H9 (cell line): ENCODE measurements at regions not wholly inside any gene's neighbourhood (a gene's known extent, or its start where the extent isn't known, plus 50 kb on each side); places are given as distances from the start of the nearest gene placed in this dataset.

ENCODE experiments used
- DNase-seq: peaks from one replicate; pipeline ENCODE4 v3.0.0-alpha.2; 2017
- H2AFZ ChIP-seq: one replicate; pipeline ENCODE4 v1.6.1; 2013; ENCODE audit warnings: mild to moderate bottlenecking, low read length, control low read depth, moderate library complexity
- H2AK5ac ChIP-seq: 2 replicates; pipeline ENCODE4 v1.6.1; 2013; ENCODE audit warnings: low read length, control low read depth, mixed read lengths; ENCODE audit not compliant: insufficient read length
- H2BK120ac ChIP-seq: one replicate; pipeline ENCODE4 v1.6.1; 2013; ENCODE audit warnings: low read depth, mild to moderate bottlenecking, low read length, control low read depth, inconsistent platforms; ENCODE audit not compliant: poor library complexity, severe bottlenecking
- H2BK12ac ChIP-seq: 2 replicates; pipeline ENCODE4 v1.6.1; 2013; ENCODE audit warnings: low read length, control low read depth, mixed read lengths, low read depth; ENCODE audit not compliant: insufficient read length
- H2BK15ac ChIP-seq: 2 replicates; pipeline ENCODE4 v1.6.1; 2013; ENCODE audit warnings: low read depth, low read length, control low read depth
- H2BK20ac ChIP-seq: one replicate; pipeline ENCODE4 v1.6.1; 2013; ENCODE audit warnings: low read depth, mild to moderate bottlenecking, low read length, control low read depth, inconsistent platforms; ENCODE audit not compliant: poor library complexity, severe bottlenecking
- H2BK5ac ChIP-seq: 2 replicates; pipeline ENCODE4 v1.6.1; 2013; ENCODE audit warnings: low read length, control low read depth, mixed read lengths; ENCODE audit not compliant: insufficient read length
- H3K14ac ChIP-seq: 2 replicates; pipeline ENCODE4 v1.6.1; 2013; ENCODE audit warnings: low read length, control low read depth; ENCODE audit not compliant: insufficient read depth
- H3K18ac ChIP-seq: 2 replicates; pipeline ENCODE4 v1.6.1; 2013; ENCODE audit warnings: low read depth, mild to moderate bottlenecking, mixed read lengths, low read length, control low read depth; ENCODE audit not compliant: insufficient read length
- H3K23ac ChIP-seq: 2 replicates; pipeline ENCODE4 v1.6.1; 2013; ENCODE audit warnings: low read length, control low read depth, mixed read lengths, low read depth; ENCODE audit not compliant: insufficient read length
- H3K23me2 ChIP-seq: 2 replicates; pipeline ENCODE4 v1.6.1; 2013; ENCODE audit warnings: low read depth, mild to moderate bottlenecking, mixed read lengths, low read length, control low read depth; ENCODE audit not compliant: insufficient read length, poor library complexity, severe bottlenecking
- H3K27ac ChIP-seq: 2 replicates; pipeline ENCODE4 v1.5.1; 2013; ENCODE audit warnings: low read length, control low read depth, mixed read lengths, low read depth; ENCODE audit not compliant: insufficient read length
- H3K27me3 ChIP-seq: 2 replicates; pipeline ENCODE4 v1.6.1; 2013; ENCODE audit warnings: low read length, control low read depth, inconsistent platforms; ENCODE audit not compliant: insufficient read depth
- H3K4ac ChIP-seq: 2 replicates; pipeline ENCODE4 v1.6.1; 2013; ENCODE audit warnings: low read depth, mild to moderate bottlenecking, control low read depth, inconsistent platforms, low read length, moderate library complexity
- H3K4me1 ChIP-seq: 2 replicates; pipeline ENCODE4 v1.6.1; 2013; ENCODE audit warnings: low read length, control low read depth, inconsistent platforms; ENCODE audit not compliant: insufficient read depth
- H3K4me2 ChIP-seq: 2 replicates; pipeline ENCODE4 v1.6.1; 2013; ENCODE audit warnings: low read length, control low read depth, mixed read lengths; ENCODE audit not compliant: insufficient read length, insufficient read depth
- H3K56ac ChIP-seq: 2 replicates; pipeline ENCODE4 v1.6.1; 2013; ENCODE audit warnings: low read depth, mild to moderate bottlenecking, mixed read lengths, low read length, control low read depth; ENCODE audit not compliant: insufficient read length
- H3K79me1 ChIP-seq: 2 replicates; pipeline ENCODE4 v1.6.1; 2013; ENCODE audit warnings: low read depth, mild to moderate bottlenecking, moderate library complexity, low read length, control low read depth, inconsistent platforms; ENCODE audit not compliant: insufficient read depth, poor library complexity, severe bottlenecking
- H3K79me2 ChIP-seq: 2 replicates; pipeline ENCODE4 v1.6.1; 2013; ENCODE audit warnings: low read length, control low read depth, inconsistent platforms; ENCODE audit not compliant: insufficient read depth
- H3K9ac ChIP-seq: 2 replicates; pipeline ENCODE4 v1.6.1; 2013; ENCODE audit warnings: low read length, control low read depth, mixed read lengths; ENCODE audit not compliant: insufficient read length; ENCODE audit errors: extremely low read depth
- H3K9me3 ChIP-seq: one replicate; pipeline ENCODE4 v1.6.1; 2013; ENCODE audit warnings: low read depth, low read length, inconsistent platforms; ENCODE audit not compliant: control insufficient read depth
- H3T11ph ChIP-seq: one replicate; pipeline ENCODE4 v1.6.1; 2013; ENCODE audit warnings: mild to moderate bottlenecking, low read length, control low read depth, inconsistent platforms
- H4K20me1 ChIP-seq: one replicate; pipeline ENCODE4 v1.6.1; 2013; ENCODE audit not compliant: control insufficient read depth, insufficient read length, insufficient read depth
- H4K5ac ChIP-seq: 2 replicates; pipeline ENCODE4 v1.6.1; 2013; ENCODE audit warnings: low read depth, mild to moderate bottlenecking, mixed read lengths, low read length, control low read depth; ENCODE audit not compliant: insufficient read length
- H4K8ac ChIP-seq: replicated peaks from 2 replicates; pipeline ENCODE4 v1.6.1; 2013; ENCODE audit warnings: low read length, control low read depth, mixed read lengths, low read depth; ENCODE audit not compliant: insufficient read length
- H4K91ac ChIP-seq: 2 replicates; pipeline ENCODE4 v1.6.1; 2013; ENCODE audit warnings: low read depth, mild to moderate bottlenecking, moderate library complexity, mixed read lengths, low read length, control low read depth; ENCODE audit not compliant: insufficient read length
- H3K27ac Mint-ChIP-seq, 3 experiments: 2 replicates in 2 of 3; 3 replicates in 1 of 3; pipeline ENCODE4 v1.8.0; 2020 to 2021; ENCODE audit warnings: mixed read lengths in 3 of 3, mild to moderate bottlenecking in 1 of 3, moderate library complexity in 1 of 3
- H3K27me3 Mint-ChIP-seq: 2 replicates; pipeline ENCODE4 v1.8.0; 2021; ENCODE audit warnings: low read depth, mild to moderate bottlenecking, moderate library complexity, mixed read lengths
- H3K36me3 Mint-ChIP-seq, 3 experiments: 2 replicates in 2 of 3; 3 replicates in 1 of 3; pipeline ENCODE4 v1.8.0; 2020 to 2021; ENCODE audit warnings: low read depth in 3 of 3, mixed read lengths in 3 of 3; ENCODE audit not compliant: insufficient read depth in 1 of 3
- H3K4me1 Mint-ChIP-seq, 2 experiments: 2 replicates each; pipeline ENCODE4 v1.8.0; 2020; ENCODE audit warnings: mixed read lengths in 2 of 2
- H3K4me3 Mint-ChIP-seq, 2 experiments: 2 replicates in 1 of 2; 3 replicates in 1 of 2; pipeline ENCODE4 v1.8.0; 2020 to 2021; ENCODE audit warnings: mild to moderate bottlenecking in 2 of 2, mixed read lengths in 2 of 2, moderate library complexity in 1 of 2
- H3K9me3 Mint-ChIP-seq, 2 experiments: 2 replicates in 1 of 2; 3 replicates in 1 of 2; pipeline ENCODE4 v1.8.0; 2020; ENCODE audit warnings: mild to moderate bottlenecking in 2 of 2, mixed read lengths in 2 of 2, moderate library complexity in 1 of 2
- CTCF ChIP-seq: fragments of 200-600 bp; sonication (generic); conservative IDR thresholded peaks from 3 replicates; pipeline ENCODE4 v1.8.0; 2021; ENCODE audit warnings: antibody characterized with exemption, mild to moderate bottlenecking
- WGBS: extraction: QIAGEN DNeasy Blood & Tissue Kit; methylation state at CpG from one replicate; pipeline ENCODE4 v1.1.7; 2013; ENCODE audit warnings: missing lambda C conversion rate, low lambda C conversion rate, mixed read lengths; ENCODE audit not compliant: insufficient read length; ENCODE audit errors: extremely low coverage; 5-methylcytosine and 5-hydroxymethylcytosine counted together

GRCh38 chr1:65728504-65728903 is 64.2 kb upstream of the PDE4B start:
- Histone ChIP-seq H3K18ac (no peak overlapping the region), H4K8ac (no peak overlapping the region), H3K9me3 (no peaks in the 10 kb centered on the region), H3K4me2 (no peak overlapping the region), H3K9ac (no peak overlapping the region), H3K23me2 (no peaks in the 10 kb centered on the region), H3T11ph (no peak overlapping the region), H4K91ac (no peak overlapping the region), H3K14ac (no peak overlapping the region), H2AK5ac (no peak overlapping the region), H4K20me1 (no peaks in the 10 kb centered on the region), H4K5ac (no peak overlapping the region), H2BK15ac (no peak overlapping the region), H3K4me1 (no peaks in the 10 kb centered on the region), H3K27ac (no peak overlapping the region), H3K27me3 (0 out of 2 replicates have a peak, but pooled peaks cover 2% of the 10 kb centered on the region), H3K56ac (no peak overlapping the region), H2BK5ac (no peak overlapping the region), H2BK20ac (no peak overlapping the region), H2BK120ac (no peak overlapping the region), H3K79me2 (no peaks in the 10 kb centered on the region), H2BK12ac (no peak overlapping the region), H3K4ac (no peak overlapping the region), H2AFZ (no peak overlapping the region), H3K79me1 (no peaks in the 10 kb centered on the region), H3K23ac (no peak overlapping the region)
- WGBS = no CpG with 5 or more reads among the region's 5 CpGs
- TF ChIP-seq CTCF = no peak
- H3K36me3 Mint-ChIP-seq = no peaks in the 10 kb centered on the region
- H3K4me1 Mint-ChIP-seq = no peaks in the 10 kb centered on the region
- H3K27me3 Mint-ChIP-seq = peaks cover 4% of the 10 kb centered on the region
- no peak overlapping the region; a peak in 1 of 7 replicates for H3K27ac Mint-ChIP-seq
- no peaks in the 10 kb centered on the region for H3K9me3 Mint-ChIP-seq
- no peak overlapping the region for H3K4me3 Mint-ChIP-seq
- DNase-seq = no peak
